Smooth muscle cell (in vitro differentiated cells): ENCODE measurements at regions not wholly inside any gene's neighbourhood (a gene's known extent, or its start where the extent isn't known, plus 50 kb on each side); places are given as distances from the start of the nearest gene placed in this dataset.

Experiments used
- DNase-seq: peaks from one replicate; lab custom pipeline; 2025; ENCODE audit not compliant: unreplicated experiment; lab: John Stamatoyannopoulos, UW
- H2AFZ ChIP-seq: fragments of 200-600 bp; sonication (generic); 2 replicates; pipeline ENCODE4 v1.6.0; 2016; ENCODE audit warnings: antibody characterized with exemption, low read depth, mild to moderate bottlenecking
- H3F3A ChIP-seq: fragments of 200-600 bp; sonication (generic); 2 replicates; pipeline ENCODE4 v1.6.0; 2017; ENCODE audit warnings: antibody characterized with exemption, low read depth
- H3K27ac ChIP-seq: fragments of 200-600 bp; sonication (generic); 2 replicates; pipeline ENCODE4 v1.5.1; 2016; ENCODE audit warnings: low read depth, mild to moderate bottlenecking
- H3K27me3 ChIP-seq: fragments of 200-600 bp; sonication (generic); 2 replicates; pipeline ENCODE4 v1.6.1; 2016; ENCODE audit warnings: low read depth, mild to moderate bottlenecking
- H3K36me3 ChIP-seq: fragments of 200-600 bp; sonication (generic); 2 replicates; pipeline ENCODE4 v1.5.1; 2016; ENCODE audit warnings: low read depth
- H3K4me1 ChIP-seq: fragments of 200-600 bp; sonication (generic); 2 replicates; pipeline ENCODE4 v1.5.1; 2016; ENCODE audit warnings: low read depth
- H3K4me2 ChIP-seq: fragments of 200-600 bp; sonication (generic); 2 replicates; pipeline ENCODE4 v1.6.0; 2016; ENCODE audit warnings: mild to moderate bottlenecking
- H3K4me3 ChIP-seq: fragments of 200-600 bp; sonication (generic); 2 replicates; pipeline ENCODE4 v1.5.1; 2016; ENCODE audit warnings: mild to moderate bottlenecking
- H3K79me2 ChIP-seq: fragments of 200-600 bp; sonication (generic); 2 replicates; pipeline ENCODE4 v1.6.0; 2016; ENCODE audit warnings: low read depth, mild to moderate bottlenecking
- H3K9ac ChIP-seq: fragments of 200-600 bp; sonication (generic); 2 replicates; pipeline ENCODE4 v1.6.0; 2016; ENCODE audit warnings: low read depth
- H3K9me3 ChIP-seq: fragments of 200-600 bp; sonication (generic); replicated peaks from 2 replicates; pipeline ENCODE4 v1.5.1; 2016; ENCODE audit warnings: low read depth
- H4K20me1 ChIP-seq: fragments of 200-600 bp; sonication (generic); 2 replicates; pipeline ENCODE4 v1.6.0; 2016; ENCODE audit warnings: low read depth
- CTCF ChIP-seq: fragments of 200-600 bp; sonication (generic); IDR thresholded peaks from 2 replicates; pipeline ENCODE4 v1.5.1; 2017; ENCODE audit warnings: borderline replicate concordance, mild to moderate bottlenecking, antibody characterized with exemption; ENCODE audit not compliant: insufficient read depth, poor library complexity, severe bottlenecking
- WGBS: methylation state at CpG from one replicate; pipeline ENCODE4 v1.1.7; 2016; ENCODE audit warnings: low lambda C conversion rate; 5-methylcytosine and 5-hydroxymethylcytosine counted together

GRCh38 chr16:86129541-86129940 lies 230.6 kb downstream of the IRF8 start:
- H3K27me3 ChIP-seq: no peaks in the 10 kb centered on the region
- no peak overlapping the region for H3K9ac ChIP-seq
- no peak overlapping the region for H2AFZ ChIP-seq
- H3K36me3 ChIP-seq: no peaks in the 10 kb centered on the region
- H3F3A ChIP-seq: peaks cover 4% of the 10 kb centered on the region
- no peaks in the 10 kb centered on the region for H4K20me1 ChIP-seq
- no peaks in the 10 kb centered on the region for H3K79me2 ChIP-seq
- H3K9me3 ChIP-seq: no peaks in the 10 kb centered on the region
- no peak overlapping the region for H3K4me3 ChIP-seq
- TF ChIP-seq CTCF: no peak
- no peaks in the 10 kb centered on the region for H3K4me1 ChIP-seq
- no peak overlapping the region for H3K27ac ChIP-seq
- no peak overlapping the region for H3K4me2 ChIP-seq
- no peak for DNase-seq
- WGBS: 29% methylated on average over 3 of the region's 3 CpGs

GRCh38 chr16:86133377-86133776 lies 234.4 kb downstream of the IRF8 start:
- no peak overlapping the region for H3K9ac ChIP-seq
- no peaks in the 10 kb centered on the region for H3K4me1 ChIP-seq
- H4K20me1 ChIP-seq: no peaks in the 10 kb centered on the region
- no peaks in the 10 kb centered on the region for H3K27me3 ChIP-seq
- H3F3A ChIP-seq: peaks cover 7% of the 10 kb centered on the region
- no peak for TF ChIP-seq CTCF
- no peak overlapping the region for H3K4me3 ChIP-seq
- H3K79me2 ChIP-seq: no peaks in the 10 kb centered on the region
- H3K36me3 ChIP-seq: no peaks in the 10 kb centered on the region
- WGBS: 84% methylated on average over 7 of the region's 7 CpGs
- H2AFZ ChIP-seq: no peak overlapping the region
- no peak overlapping the region for H3K4me2 ChIP-seq
- no peak overlapping the region for H3K27ac ChIP-seq
- no peak for DNase-seq
- no peaks in the 10 kb centered on the region for H3K9me3 ChIP-seq

GRCh38 chr16:86133847-86134375 lies 234.9 kb downstream of the IRF8 start:
- H3K36me3 ChIP-seq: no peaks in the 10 kb centered on the region
- H3K27ac ChIP-seq: no peak overlapping the region
- no peaks in the 10 kb centered on the region for H4K20me1 ChIP-seq
- H3F3A ChIP-seq: peaks cover 7% of the 10 kb centered on the region
- TF ChIP-seq CTCF: no peak
- H3K4me3 ChIP-seq: no peak overlapping the region
- DNase-seq: no peak
- H3K9me3 ChIP-seq: no peaks in the 10 kb centered on the region
- no peaks in the 10 kb centered on the region for H3K27me3 ChIP-seq
- H3K9ac ChIP-seq: no peak overlapping the region
- 85% methylated on average over 9 of the region's 9 CpGs for WGBS
- H3K4me1 ChIP-seq: no peaks in the 10 kb centered on the region
- no peaks in the 10 kb centered on the region for H3K79me2 ChIP-seq
- no peak overlapping the region for H2AFZ ChIP-seq
- H3K4me2 ChIP-seq: no peak overlapping the region

GRCh38 chr16:86134802-86135461 lies 236.0 kb downstream of the IRF8 start:
- WGBS: 50% methylated on average over 12 of the region's 12 CpGs
- DNase-seq: no peak

More at GRCh38 chr16:86134802-86135461, 236.0 kb downstream of the IRF8 start:
- H3K4me2 ChIP-seq: peak overlapping the region; percentile 55
- H3F3A ChIP-seq: peaks cover 6% of the 10 kb centered on the region
- TF ChIP-seq CTCF: no peak
- no peaks in the 10 kb centered on the region for H4K20me1 ChIP-seq
- no peaks in the 10 kb centered on the region for H3K9me3 ChIP-seq
- no peak overlapping the region for H3K4me3 ChIP-seq
- H3K27me3 ChIP-seq: no peaks in the 10 kb centered on the region
- H2AFZ ChIP-seq: peak overlapping the region; percentile 54
- H3K4me1 ChIP-seq: no peaks in the 10 kb centered on the region
- no peak overlapping the region for H3K27ac ChIP-seq
- no peak overlapping the region for H3K9ac ChIP-seq
- H3K79me2 ChIP-seq: no peaks in the 10 kb centered on the region
- H3K36me3 ChIP-seq: no peaks in the 10 kb centered on the region
